Endothelial cell of umbilical vein (primary cell): ENCODE measurements at regions not wholly inside any gene's neighbourhood (a gene's known extent, or its start where the extent isn't known, plus 50 kb on each side); places are given as distances from the start of the nearest gene placed in this dataset.

Experiments used
- BruUV-seq: library from RNA; stranded (reverse); fragments of 400-500 nt; replicated peaks from 2 replicates; lab custom pipeline; 2021; lab: Mats Ljungman, UMichigan
- CTCF ChIA-PET: fragments of 300-600, 350-600 bp; sonication (Branson Sonifier 250); formaldehyde crosslinking; loops from one replicate; lab custom pipeline; 2021; ENCODE audit warnings: antibody characterized with exemption, inconsistent platforms; lab: Charles Lee
- POLR2A ChIA-PET: fragments of 300-600, 350-600 bp; sonication (Branson Sonifier 250); formaldehyde crosslinking; loops from one replicate; lab custom pipeline; 2021; ENCODE audit warnings: antibody characterized with exemption, inconsistent platforms; lab: Charles Lee
- DNase-seq: peaks from one replicate; pipeline ENCODE4 v3.0.0-alpha.2; 2011; ENCODE audit warnings: low read depth, low spot score
- FAIRE-seq: peaks from 2 replicates; lab custom pipeline; 2011; peaks lifted over from hg19 to GRCh38; lab: Jason Lieb, UNC
- H2AFZ ChIP-seq: 2 replicates; pipeline ENCODE4 v1.6.0; 2012; ENCODE audit warnings: low read depth, low read length, control low read depth, inconsistent platforms
- H3K27ac ChIP-seq: 2 replicates; pipeline ENCODE4 v1.5.1; 2011; ENCODE audit warnings: low read depth, mild to moderate bottlenecking, control low read depth, low read length, moderate library complexity; ENCODE audit not compliant: insufficient read depth
- H3K27me3 ChIP-seq, 2 experiments: 2 replicates each; pipeline versions ENCODE4 v1.6.0 to v1.6.1; 2011; ENCODE audit warnings: low read length in 2 of 2, mixed read lengths in 1 of 2; ENCODE audit not compliant: control insufficient read depth in 2 of 2, insufficient read depth in 2 of 2
- H3K36me3 ChIP-seq, 2 experiments: 2 replicates in 1 of 2; 3 replicates in 1 of 2; pipeline ENCODE4 v1.5.1; 2011; ENCODE audit warnings: low read length in 2 of 2, mild to moderate bottlenecking in 1 of 2, moderate library complexity in 1 of 2; ENCODE audit not compliant: control insufficient read depth in 2 of 2, insufficient read depth in 2 of 2; ENCODE audit errors: extremely low read depth in 1 of 2
- H3K4me1 ChIP-seq: 3 replicates; pipeline ENCODE4 v1.5.1; 2011; ENCODE audit warnings: mild to moderate bottlenecking, low read length; ENCODE audit not compliant: control insufficient read depth, insufficient read depth; ENCODE audit errors: extremely low read depth
- H3K4me2 ChIP-seq: 2 replicates; pipeline ENCODE4 v1.6.1; 2011; ENCODE audit warnings: low read length, control low read depth, mixed read lengths; ENCODE audit not compliant: insufficient read depth
- H3K4me3 ChIP-seq, 3 experiments: fragments of 200-600 bp in 1 of 3; sonication (generic), shearing (Covaris generic) in 1 of 3; replicated peaks in 1 of 3; 2 replicates each; pipeline ENCODE4 v1.5.1; 2011 to 2016; ENCODE audit warnings: control low read depth in 3 of 3, low read length in 3 of 3, mild to moderate bottlenecking in 2 of 3, inconsistent platforms in 1 of 3, low read depth in 1 of 3, moderate library complexity in 1 of 3; ENCODE audit not compliant: insufficient read depth in 1 of 3
- H3K79me2 ChIP-seq: 2 replicates; pipeline ENCODE4 v1.6.0; 2012; ENCODE audit warnings: low read length, inconsistent platforms; ENCODE audit not compliant: control insufficient read depth, insufficient read depth
- H3K9ac ChIP-seq: replicated peaks from 2 replicates; pipeline ENCODE3; 2011; ENCODE audit warnings: low read length, control low read depth; ENCODE audit not compliant: insufficient read depth; ENCODE audit errors: extremely low read depth
- H3K9me1 ChIP-seq: replicated peaks from 3 replicates; pipeline ENCODE4 v1.6.0; 2011; ENCODE audit warnings: mild to moderate bottlenecking, low read length; ENCODE audit not compliant: control insufficient read depth, insufficient read depth; ENCODE audit errors: extremely low read depth
- H3K9me3 ChIP-seq: replicated peaks from 2 replicates; pipeline ENCODE4 v1.5.1; 2012; ENCODE audit warnings: low read length, inconsistent platforms; ENCODE audit not compliant: control insufficient read depth, insufficient read depth
- H4K20me1 ChIP-seq: replicated peaks from 2 replicates; pipeline ENCODE3; 2011; ENCODE audit warnings: mild to moderate bottlenecking, low read length; ENCODE audit not compliant: control insufficient read depth, insufficient read depth; ENCODE audit errors: extremely low read depth
- CTCF ChIP-seq, 2 donors: IDR thresholded peaks; 1 replicate in 1 of 2; 2 replicates in 1 of 2; pipeline ENCODE4 v1.5.1; 2011; ENCODE audit warnings: low read length in 2 of 2, mild to moderate bottlenecking in 2 of 2, moderate library complexity in 2 of 2, control low read depth in 1 of 2, inconsistent platforms in 1 of 2, low read depth in 1 of 2; ENCODE audit not compliant: insufficient read depth in 1 of 2; ENCODE audit errors: extremely low read depth in 1 of 2
- EZH2 ChIP-seq: IDR thresholded peaks from 2 replicates; pipeline ENCODE4 v1.6.1; 2012; ENCODE audit warnings: borderline replicate concordance, low read depth, mild to moderate bottlenecking, moderate library complexity, low read length, inconsistent platforms; ENCODE audit not compliant: severe bottlenecking
- FOS ChIP-seq: IDR thresholded peaks from 2 replicates; pipeline ENCODE4 v1.6.1; 2011; ENCODE audit warnings: mild to moderate bottlenecking, low read length, moderate library complexity, borderline replicate concordance; ENCODE audit not compliant: insufficient read depth
- GATA2 ChIP-seq: IDR thresholded peaks from 2 replicates; pipeline ENCODE4 v1.7.0; 2011; ENCODE audit warnings: low read depth, mild to moderate bottlenecking, moderate library complexity, mixed read lengths, low read length; ENCODE audit not compliant: insufficient read length, insufficient read depth
- JUN ChIP-seq: IDR thresholded peaks from 2 replicates; pipeline ENCODE4 v1.6.1; 2011; ENCODE audit warnings: borderline replicate concordance, low read depth; ENCODE audit not compliant: insufficient read length, insufficient read depth
- MYC ChIP-seq: IDR thresholded peaks from one replicate; pipeline ENCODE4 v1.6.1; 2011; ENCODE audit warnings: mild to moderate bottlenecking, low read depth, low read length
- POLR2A ChIP-seq: IDR thresholded peaks from 2 replicates; pipeline ENCODE4 v1.6.1; 2012; ENCODE audit warnings: low read depth, mild to moderate bottlenecking, control low read depth, low read length
- POLR2AphosphoS5 ChIP-seq: IDR thresholded peaks from 2 replicates; pipeline ENCODE4 v1.6.1; 2012; ENCODE audit warnings: low read depth, mild to moderate bottlenecking, control low read depth, low read length, moderate library complexity; ENCODE audit not compliant: insufficient read depth
- dilution Hi-C: fragments of 300-500 bp; cut with MboI; formaldehyde crosslinking; loops from one replicate; pipeline ENCODE4 v1.15.0; 2019; ENCODE audit warnings: low sequenced_read_pairs; ENCODE audit not compliant: extremely low pct_ligation_motif_present
- intact Hi-C: fragments of 100-400 bp; cut with micrococcal nuclease; formaldehyde crosslinking; loops from one replicate; pipeline ENCODE4 v1.10.0; 2022
- TF ChIP-seq, protein P1 (sequence below): IDR thresholded peaks from 2 replicates; pipeline ENCODE4 v1.6.1; 2011; ENCODE audit not compliant: insufficient read depth, insufficient read length

DNA sequence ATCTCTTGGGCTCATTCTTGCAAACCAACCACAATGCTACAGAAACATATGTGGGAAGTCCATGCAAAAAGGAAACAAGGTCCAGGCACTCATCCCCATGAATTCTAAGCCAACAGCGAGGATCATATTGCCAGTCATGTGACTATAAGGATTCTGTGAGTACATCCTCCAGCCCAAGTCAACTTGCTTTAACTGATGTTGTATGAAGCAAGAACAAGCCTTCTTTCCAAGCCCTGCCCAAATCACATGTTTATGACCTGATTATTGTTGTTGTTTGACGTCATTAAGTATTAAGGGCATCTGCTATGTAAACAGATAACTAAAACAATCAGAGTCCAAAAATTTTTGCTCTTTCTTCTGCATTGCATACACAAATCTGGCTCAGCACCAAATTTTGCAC lies 78.2 kb upstream of the MON1B start:
- Histone ChIP-seq H3K36me3 (no peaks in the 10 kb centered on the region), H3K27ac (no peak overlapping the region), H3K27me3 (no peaks in the 10 kb centered on the region), H3K4me1 (no peaks in the 10 kb centered on the region), H2AFZ (no peak overlapping the region), H3K4me3 (no peak overlapping the region), H3K9ac (no peak overlapping the region), H3K9me3 (no peaks in the 10 kb centered on the region), H4K20me1 (no peaks in the 10 kb centered on the region), H3K4me2 (no peak overlapping the region), H3K79me2 (no peaks in the 10 kb centered on the region), H3K9me1 (no peaks in the 10 kb centered on the region)
- FAIRE-seq (no peak), DNase-seq (no peak)
- BruUV-seq, result no TSS peak
- dilution Hi-C loops, result no loop called here
- ChIA-PET POLR2A (no interaction called here), CTCF (interaction anchor here (1.3 kb wide), 1 partner anchor 8 kb away, joined by 3 read pairs; no protein-coding TSS in a partner anchor)
- intact Hi-C loops, result loop anchor here (5.0 kb wide), 1 partner anchor 600 kb away; no protein-coding TSS in a partner anchor
- TF ChIP-seq POLR2AphosphoS5 (no peak), MYC (no peak), FOS (no peak), CTCF (IDR thresholded peaks at IDR 0.05; ENCODE audit: extremely low read depth in 1 of 2, insufficient read depth in 1 of 2, low read depth in 1 of 2, low read length in 2 of 2) (no peak), GATA2 (no peak), EZH2 (no peak), POLR2A (no peak), JUN (no peak)
- TF ChIP-seq, protein P1, sequence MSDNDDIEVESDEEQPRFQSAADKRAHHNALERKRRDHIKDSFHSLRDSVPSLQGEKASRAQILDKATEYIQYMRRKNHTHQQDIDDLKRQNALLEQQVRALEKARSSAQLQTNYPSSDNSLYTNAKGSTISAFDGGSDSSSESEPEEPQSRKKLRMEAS, result no peak
